Spinal cord (tissue), 9 donors: ENCODE measurements at regions not wholly inside any gene's neighbourhood (a gene's known extent, or its start where the extent isn't known, plus 50 kb on each side); places are given as distances from the start of the nearest gene placed in this dataset.
A peak's percentile ranks its signal among the peaks of the same experiment; 100 is the strongest.

Source experiments
- DNase-seq, 6 donors: peaks; one replicate each; pipeline versions ENCODE4 v3.0.0 to v3.0.0-alpha.2; 2013 to 2015; ENCODE audit warnings: low spot score in 6 of 6, low read depth in 4 of 6
- H3K27ac ChIP-seq: one replicate; pipeline ENCODE4 v1.5.1; 2013; ENCODE audit warnings: low read depth, low read length, control low read depth
- H3K27me3 ChIP-seq: one replicate; pipeline ENCODE4 v1.6.1; 2013; ENCODE audit warnings: low read length; ENCODE audit not compliant: control insufficient read depth, insufficient read depth
- H3K36me3 ChIP-seq: one replicate; pipeline ENCODE4 v1.6.1; 2013; ENCODE audit warnings: low read length; ENCODE audit not compliant: control insufficient read depth, insufficient read depth
- H3K4me1 ChIP-seq: one replicate; pipeline ENCODE4 v1.6.1; 2013; ENCODE audit warnings: low read length; ENCODE audit not compliant: control insufficient read depth, insufficient read depth
- H3K4me3 ChIP-seq: one replicate; pipeline ENCODE4 v1.5.1; 2013; ENCODE audit warnings: low read depth, low read length, control low read depth
- H3K9me3 ChIP-seq: one replicate; pipeline ENCODE4 v1.6.1; 2013; ENCODE audit warnings: low read length; ENCODE audit not compliant: control insufficient read depth, insufficient read depth
- WGBS: methylation state at CpG from one replicate; pipeline ENCODE4 v1.1.5; 2013; ENCODE audit warnings: missing lambda C conversion rate; ENCODE audit not compliant: insufficient coverage; 5-methylcytosine and 5-hydroxymethylcytosine counted together
- donor health status: healthy.

GRCh38 chr1:191669629-191670028 lies 488.6 kb upstream of the RGS18 start:
- no peaks in the 10 kb centered on the region for H3K9me3 ChIP-seq
- no CpG with 5 or more reads among the region's 2 CpGs for WGBS
- H3K27ac ChIP-seq, result no peak overlapping the region
- H3K4me1 ChIP-seq, result no peaks in the 10 kb centered on the region
- H3K4me3 ChIP-seq, result no peak overlapping the region
- H3K36me3 ChIP-seq, result no peaks in the 10 kb centered on the region
- peak in 1 of 6 donors; percentile 31 for DNase-seq
- H3K27me3 ChIP-seq, result no peaks in the 10 kb centered on the region

GRCh38 chr1:191671236-191671635 lies 487.0 kb upstream of the RGS18 start:
- H3K4me1 ChIP-seq, result no peaks in the 10 kb centered on the region
- no peak overlapping the region for H3K27ac ChIP-seq
- no peaks in the 10 kb centered on the region for H3K36me3 ChIP-seq
- WGBS, result no CpG with 5 or more reads among the region's 2 CpGs
- no peak overlapping the region for H3K4me3 ChIP-seq
- no peaks in the 10 kb centered on the region for H3K27me3 ChIP-seq
- H3K9me3 ChIP-seq, result no peaks in the 10 kb centered on the region
- DNase-seq, result no peak

DNA sequence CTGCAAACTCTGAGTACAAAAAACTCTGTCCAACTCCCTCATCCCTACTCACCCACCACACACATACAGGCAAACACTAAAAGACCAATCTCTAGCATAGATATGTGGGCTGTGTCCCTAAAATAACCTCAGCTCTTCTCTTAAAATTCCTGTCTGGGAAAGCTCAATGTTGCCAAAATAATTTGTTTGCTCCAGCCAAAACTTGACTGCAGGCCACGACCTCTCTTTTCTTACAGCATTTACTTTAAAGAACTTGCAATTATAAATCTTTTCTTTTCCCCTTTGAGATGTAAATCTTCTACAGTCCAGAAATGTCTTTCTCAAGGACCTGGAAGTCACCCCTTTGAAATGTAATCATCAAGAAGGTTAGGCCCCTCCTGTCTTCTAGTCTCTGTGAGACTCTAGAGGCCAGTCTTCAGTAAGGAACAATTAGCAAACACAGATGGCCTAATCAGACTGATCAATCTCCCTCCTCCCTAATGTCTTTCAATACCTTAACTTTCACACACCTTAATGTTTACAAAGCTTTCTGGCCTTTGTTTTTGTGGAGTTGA lies 483.6 kb upstream of the RGS18 start:
- Histone ChIP-seq H3K27ac (no peak overlapping the region), H3K9me3 (no peaks in the 10 kb centered on the region), H3K4me1 (no peaks in the 10 kb centered on the region), H3K4me3 (no peak overlapping the region), H3K27me3 (no peaks in the 10 kb centered on the region), H3K36me3 (no peaks in the 10 kb centered on the region)
- WGBS, result 17% methylated on average over 1 of the region's 1 CpG
- DNase-seq, result peak in 2 of 6 donors; percentile 35 to 41

GRCh38 chr1:191675856-191676783 lies 482.1 kb upstream of the RGS18 start:
- WGBS, result 95% methylated on average over 4 of the region's 4 CpGs
- no peak overlapping the region for H3K4me3 ChIP-seq
- no peaks in the 10 kb centered on the region for H3K9me3 ChIP-seq
- no peaks in the 10 kb centered on the region for H3K4me1 ChIP-seq
- H3K27ac ChIP-seq, result no peak overlapping the region
- no peak for DNase-seq
- no peaks in the 10 kb centered on the region for H3K27me3 ChIP-seq
- no peaks in the 10 kb centered on the region for H3K36me3 ChIP-seq

DNA sequence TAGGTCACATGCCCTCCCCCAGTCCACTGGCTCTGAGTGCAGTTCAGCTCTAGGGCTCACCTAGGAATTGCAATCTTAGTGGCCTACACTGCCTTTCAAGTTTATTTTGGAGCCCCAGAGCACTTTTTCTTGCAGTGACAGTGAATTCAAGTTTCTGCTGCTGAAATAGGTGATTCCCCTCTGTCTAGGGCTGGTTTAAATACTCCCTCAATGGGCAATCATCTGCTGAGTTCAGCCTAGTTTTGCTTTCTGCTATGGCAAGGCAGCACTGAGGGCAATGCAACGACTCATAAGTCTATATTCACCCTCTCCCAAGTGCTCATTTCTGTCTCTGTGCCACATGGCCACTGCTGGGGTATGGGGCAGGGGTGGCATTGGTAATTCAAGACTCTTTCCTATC lies 472.6 kb upstream of the RGS18 start:
- no CpG with 5 or more reads among the region's 1 CpG for WGBS
- Histone ChIP-seq H3K4me1 (no peaks in the 10 kb centered on the region), H3K36me3 (no peaks in the 10 kb centered on the region), H3K27me3 (no peaks in the 10 kb centered on the region), H3K4me3 (no peak overlapping the region), H3K9me3 (no peaks in the 10 kb centered on the region), H3K27ac (no peak overlapping the region)
- DNase-seq, result no peak

DNA sequence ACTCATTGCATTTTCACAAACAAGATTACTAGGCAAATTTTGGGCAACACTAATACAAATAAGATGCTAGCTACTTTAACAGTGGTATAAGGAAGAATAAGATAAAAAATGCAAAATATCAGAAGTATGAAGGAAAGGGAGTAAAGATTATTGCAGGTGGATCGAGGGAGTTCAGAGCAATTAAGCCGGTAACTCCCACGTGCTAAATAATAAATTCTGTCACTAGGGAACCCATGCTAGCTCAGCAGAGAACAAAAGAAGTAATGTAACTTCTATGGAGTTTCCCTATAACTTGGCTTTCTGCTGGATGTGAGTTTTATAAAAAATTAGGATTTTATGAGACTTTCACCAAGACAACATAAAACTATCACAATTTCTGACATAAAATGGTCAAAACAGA lies 470.5 kb upstream of the RGS18 start:
- no peaks in the 10 kb centered on the region for H3K9me3 ChIP-seq
- no peak overlapping the region for H3K27ac ChIP-seq
- no peaks in the 10 kb centered on the region for H3K4me1 ChIP-seq
- WGBS, result 96% methylated on average over 3 of the region's 3 CpGs
- H3K4me3 ChIP-seq, result no peak overlapping the region
- no peaks in the 10 kb centered on the region for H3K36me3 ChIP-seq
- no peak for DNase-seq
- H3K27me3 ChIP-seq, result no peaks in the 10 kb centered on the region

- Histone ChIP-seq H3K4me1 (no peaks in the 10 kb centered on the region), H3K4me3 (no peak overlapping the region), H3K9me3 (no peaks in the 10 kb centered on the region), H3K27me3 (no peaks in the 10 kb centered on the region), H3K27ac (no peak overlapping the region), H3K36me3 (no peaks in the 10 kb centered on the region)
- DNase-seq, result no peak
Observed at GRCh38 chr1:191690931-191691330, 467.3 kb upstream of the RGS18 start.

GRCh38 chr1:191693797-191694196 lies 464.5 kb upstream of the RGS18 start:
- DNase-seq, result no peak
- WGBS, result 79% methylated on average over 2 of the region's 4 CpGs
- Histone ChIP-seq H3K4me1 (no peaks in the 10 kb centered on the region), H3K36me3 (no peaks in the 10 kb centered on the region), H3K27me3 (no peaks in the 10 kb centered on the region), H3K27ac (no peak overlapping the region), H3K4me3 (no peak overlapping the region), H3K9me3 (no peaks in the 10 kb centered on the region)

- H3K36me3 ChIP-seq, result no peaks in the 10 kb centered on the region
- H3K27me3 ChIP-seq, result no peaks in the 10 kb centered on the region
- no peaks in the 10 kb centered on the region for H3K9me3 ChIP-seq
- H3K4me1 ChIP-seq, result no peaks in the 10 kb centered on the region
- peak in 1 of 6 donors; percentile 11 for DNase-seq
- no peak overlapping the region for H3K27ac ChIP-seq
- no peak overlapping the region for H3K4me3 ChIP-seq
- WGBS, result no CpG with 5 or more reads among the region's 2 CpGs
Observed at GRCh38 chr1:191695865-191696264, 462.4 kb upstream of the RGS18 start.

- no peak for DNase-seq
Observed at GRCh38 chr1:191696354-191696753, 461.9 kb upstream of the RGS18 start.

More at GRCh38 chr1:191696354-191696753, 461.9 kb upstream of the RGS18 start:
- WGBS, result 75% methylated on average over 1 of the region's 3 CpGs
- Histone ChIP-seq H3K27ac (no peak overlapping the region), H3K4me3 (no peak overlapping the region), H3K27me3 (no peaks in the 10 kb centered on the region), H3K9me3 (no peaks in the 10 kb centered on the region), H3K4me1 (no peaks in the 10 kb centered on the region), H3K36me3 (no peaks in the 10 kb centered on the region)
